ENCODE measurements at regions not wholly inside any gene's neighbourhood (a gene's known extent, or its start where the extent isn't known, plus 50 kb on each side); places are given as distances from the start of the nearest gene placed in this dataset.

DNA sequence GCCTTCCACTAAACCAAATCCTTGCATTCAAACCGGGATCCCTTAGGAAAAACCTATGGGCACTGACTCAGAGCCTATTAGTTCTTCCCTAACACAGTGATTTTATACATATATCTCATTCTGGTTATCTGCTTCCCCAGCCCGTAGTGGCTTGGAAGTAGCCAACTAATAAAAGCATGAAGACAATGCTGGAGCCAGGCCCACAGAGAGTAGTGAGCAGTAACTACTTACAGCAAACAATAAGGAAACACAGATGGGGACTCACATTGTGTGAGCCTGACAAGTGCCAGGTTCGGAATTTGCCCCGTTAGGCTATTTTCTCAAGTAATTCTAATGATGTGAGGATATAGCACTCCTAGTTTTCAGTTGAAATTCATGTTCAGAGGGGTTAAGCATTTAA, 83.3 kb upstream of the OR5AK2 start:
- Histone ChIP-seq H3K36me3 (replicated peaks in 1 of 2; ENCODE audit: control insufficient read depth in 1 of 2, insufficient read depth in 2 of 2, low read length in 1 of 2) (no peaks in the 10 kb centered on the region), H3K9me2 (no peaks in the 10 kb centered on the region), H4K20me1 (ENCODE audit: insufficient read depth) (no peaks in the 10 kb centered on the region), H3K79me2 (ENCODE audit: insufficient read depth) (no peaks in the 10 kb centered on the region), H3K4me2 (no peak overlapping the region), H3K27me3 (ENCODE audit: insufficient read depth) (no peaks in the 10 kb centered on the region), H3K9ac (no peak overlapping the region), H3K4me3 (ENCODE audit: low read depth in 2 of 2, low read length in 1 of 2) (no peak overlapping the region), H2AFZ (ENCODE audit: low read depth) (no peak overlapping the region), H3F3A (replicated peaks; ENCODE audit: insufficient read depth) (no peaks in the 10 kb centered on the region), H3K27ac (ENCODE audit: low read depth in 2 of 2, low read length in 1 of 2) (no peak overlapping the region), H3K9me3 (no peaks in the 10 kb centered on the region), H3K4me1 (ENCODE audit: control insufficient read depth in 1 of 2, insufficient read depth in 2 of 2, low read depth in 1 of 2, low read length in 1 of 2) (no peaks in the 10 kb centered on the region)
- TF ChIP-seq EP300 (IDR thresholded peaks at IDR 0.05; ENCODE audit: borderline replicate concordance in 1 of 2, low read depth in 1 of 2, low read length in 1 of 2) (no peak), RFX5 (IDR thresholded peaks at IDR 0.05; ENCODE audit: low read length) (no peak), GABPA (IDR thresholded peaks at IDR 0.05; ENCODE audit: low read depth) (no peak), SMC3 (IDR thresholded peaks at IDR 0.05; ENCODE audit: low read depth, low read length) (no peak), GATA2 (CRISPR knock-in tag; IDR thresholded peaks at IDR 0.05) (no peak), ELF1 (IDR thresholded peaks at IDR 0.05) (no peak), TEAD4 (IDR thresholded peaks at IDR 0.05; ENCODE audit: borderline replicate concordance, insufficient read depth) (no peak), JUND (IDR thresholded peaks at IDR 0.05) (no peak), MXI1 (IDR thresholded peaks at IDR 0.05; ENCODE audit: low read depth, low read length) (no peak)
- TF ChIP-seq, protein P1, sequence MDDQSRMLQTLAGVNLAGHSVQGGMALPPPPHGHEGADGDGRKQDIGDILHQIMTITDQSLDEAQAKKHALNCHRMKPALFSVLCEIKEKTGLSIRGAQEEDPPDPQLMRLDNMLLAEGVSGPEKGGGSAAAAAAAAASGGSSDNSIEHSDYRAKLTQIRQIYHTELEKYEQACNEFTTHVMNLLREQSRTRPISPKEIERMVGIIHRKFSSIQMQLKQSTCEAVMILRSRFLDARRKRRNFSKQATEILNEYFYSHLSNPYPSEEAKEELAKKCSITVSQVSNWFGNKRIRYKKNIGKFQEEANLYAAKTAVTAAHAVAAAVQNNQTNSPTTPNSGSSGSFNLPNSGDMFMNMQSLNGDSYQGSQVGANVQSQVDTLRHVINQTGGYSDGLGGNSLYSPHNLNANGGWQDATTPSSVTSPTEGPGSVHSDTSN (IDR thresholded peaks at IDR 0.05) = no peak
- TF ChIP-seq, protein P2, sequence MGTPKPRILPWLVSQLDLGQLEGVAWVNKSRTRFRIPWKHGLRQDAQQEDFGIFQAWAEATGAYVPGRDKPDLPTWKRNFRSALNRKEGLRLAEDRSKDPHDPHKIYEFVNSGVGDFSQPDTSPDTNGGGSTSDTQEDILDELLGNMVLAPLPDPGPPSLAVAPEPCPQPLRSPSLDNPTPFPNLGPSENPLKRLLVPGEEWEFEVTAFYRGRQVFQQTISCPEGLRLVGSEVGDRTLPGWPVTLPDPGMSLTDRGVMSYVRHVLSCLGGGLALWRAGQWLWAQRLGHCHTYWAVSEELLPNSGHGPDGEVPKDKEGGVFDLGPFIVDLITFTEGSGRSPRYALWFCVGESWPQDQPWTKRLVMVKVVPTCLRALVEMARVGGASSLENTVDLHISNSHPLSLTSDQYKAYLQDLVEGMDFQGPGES (IDR thresholded peaks at IDR 0.05; ENCODE audit: low read depth, low read length) = no peak
- TF ChIP-seq, protein P3, sequence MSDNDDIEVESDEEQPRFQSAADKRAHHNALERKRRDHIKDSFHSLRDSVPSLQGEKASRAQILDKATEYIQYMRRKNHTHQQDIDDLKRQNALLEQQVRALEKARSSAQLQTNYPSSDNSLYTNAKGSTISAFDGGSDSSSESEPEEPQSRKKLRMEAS (IDR thresholded peaks at IDR 0.05; ENCODE audit: low read depth) = no peak
- TF ChIP-seq, protein P4, sequence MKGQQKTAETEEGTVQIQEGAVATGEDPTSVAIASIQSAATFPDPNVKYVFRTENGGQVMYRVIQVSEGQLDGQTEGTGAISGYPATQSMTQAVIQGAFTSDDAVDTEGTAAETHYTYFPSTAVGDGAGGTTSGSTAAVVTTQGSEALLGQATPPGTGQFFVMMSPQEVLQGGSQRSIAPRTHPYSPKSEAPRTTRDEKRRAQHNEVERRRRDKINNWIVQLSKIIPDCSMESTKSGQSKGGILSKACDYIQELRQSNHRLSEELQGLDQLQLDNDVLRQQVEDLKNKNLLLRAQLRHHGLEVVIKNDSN (IDR thresholded peaks at IDR 0.05; ENCODE audit: borderline replicate concordance, low read depth) = no peak
- ChIA-PET CTCF (no interaction called here), POLR2A (no interaction called here)
- DNase-seq = no peak
- WGBS (ENCODE audit: low lambda C conversion rate) = 46% methylated on average over 4 of the region's 4 CpGs

DNA sequence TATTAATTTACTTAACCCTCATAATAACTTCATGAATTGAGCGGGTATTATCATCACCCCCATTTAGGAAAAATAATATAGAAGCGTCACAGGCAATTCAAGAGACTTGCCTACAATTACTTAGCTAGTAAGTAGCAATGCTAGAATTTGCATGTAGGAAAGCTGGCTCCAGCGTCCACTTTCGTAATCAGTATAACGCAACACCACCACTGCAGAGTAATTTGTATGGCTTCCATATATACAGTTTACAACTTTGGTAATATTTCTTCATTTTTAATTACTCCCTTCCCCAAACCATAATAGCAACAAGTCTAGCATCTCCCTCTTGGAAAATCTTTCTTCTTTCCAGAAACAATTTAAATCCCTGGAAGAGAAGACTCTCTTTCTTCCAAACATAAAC, 89.9 kb upstream of the OR5AK2 start:
- Histone ChIP-seq H2AFZ (ENCODE audit: low read depth) (no peak overlapping the region), H3K9me2 (no peaks in the 10 kb centered on the region), H3K9ac (no peak overlapping the region), H3K4me1 (ENCODE audit: control insufficient read depth in 1 of 2, insufficient read depth in 2 of 2, low read depth in 1 of 2, low read length in 1 of 2) (no peaks in the 10 kb centered on the region), H3K36me3 (replicated peaks in 1 of 2; ENCODE audit: control insufficient read depth in 1 of 2, insufficient read depth in 2 of 2, low read length in 1 of 2) (no peaks in the 10 kb centered on the region), H3F3A (replicated peaks; ENCODE audit: insufficient read depth) (no peaks in the 10 kb centered on the region), H3K4me3 (ENCODE audit: low read depth in 2 of 2, low read length in 1 of 2) (no peak overlapping the region), H3K4me2 (no peak overlapping the region), H3K9me3 (no peaks in the 10 kb centered on the region), H3K27ac (ENCODE audit: low read depth in 2 of 2, low read length in 1 of 2) (no peak overlapping the region), H3K27me3 (ENCODE audit: insufficient read depth) (no peaks in the 10 kb centered on the region), H3K79me2 (ENCODE audit: insufficient read depth) (no peaks in the 10 kb centered on the region), H4K20me1 (ENCODE audit: insufficient read depth) (no peaks in the 10 kb centered on the region)
- 79% methylated on average over 5 of the region's 5 CpGs for WGBS (ENCODE audit: low lambda C conversion rate)
- TF ChIP-seq, protein P2 (IDR thresholded peaks at IDR 0.05; ENCODE audit: low read depth, low read length) = no peak
- TF ChIP-seq CHD2 (IDR thresholded peaks at IDR 0.05; ENCODE audit: low read length, partially characterized antibody) (no peak), MXI1 (IDR thresholded peaks at IDR 0.05; ENCODE audit: low read depth, low read length) (no peak), YY1 (IDR thresholded peaks at IDR 0.05; ENCODE audit: low read depth) (no peak), GABPA (IDR thresholded peaks at IDR 0.05; ENCODE audit: low read depth) (no peak)
- TF ChIP-seq, protein P5, sequence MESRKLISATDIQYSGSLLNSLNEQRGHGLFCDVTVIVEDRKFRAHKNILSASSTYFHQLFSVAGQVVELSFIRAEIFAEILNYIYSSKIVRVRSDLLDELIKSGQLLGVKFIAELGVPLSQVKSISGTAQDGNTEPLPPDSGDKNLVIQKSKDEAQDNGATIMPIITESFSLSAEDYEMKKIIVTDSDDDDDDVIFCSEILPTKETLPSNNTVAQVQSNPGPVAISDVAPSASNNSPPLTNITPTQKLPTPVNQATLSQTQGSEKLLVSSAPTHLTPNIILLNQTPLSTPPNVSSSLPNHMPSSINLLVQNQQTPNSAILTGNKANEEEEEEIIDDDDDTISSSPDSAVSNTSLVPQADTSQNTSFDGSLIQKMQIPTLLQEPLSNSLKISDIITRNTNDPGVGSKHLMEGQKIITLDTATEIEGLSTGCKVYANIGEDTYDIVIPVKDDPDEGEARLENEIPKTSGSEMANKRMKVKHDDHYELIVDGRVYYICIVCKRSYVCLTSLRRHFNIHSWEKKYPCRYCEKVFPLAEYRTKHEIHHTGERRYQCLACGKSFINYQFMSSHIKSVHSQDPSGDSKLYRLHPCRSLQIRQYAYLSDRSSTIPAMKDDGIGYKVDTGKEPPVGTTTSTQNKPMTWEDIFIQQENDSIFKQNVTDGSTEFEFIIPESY (IDR thresholded peaks at IDR 0.05; ENCODE audit: borderline replicate concordance, low read depth) = no peak
- CTCF ChIA-PET = interaction anchor here (1.2 kb wide), 1 partner anchor 19 kb away, joined by 3 read pairs; no protein-coding TSS in a partner anchor
- no peak for DNase-seq
- POLR2A ChIA-PET = no interaction called here
